GM19455 (cell line): ENCODE measurements at regions not wholly inside any gene's neighbourhood (a gene's known extent, or its start where the extent isn't known, plus 50 kb on each side); places are given as distances from the start of the nearest gene placed in this dataset.

Experiments used
- ATAC-seq: cut with Tn5 transposase; IDR thresholded peaks from one replicate; pipeline ENCODE4 v1.9.1; 2021; ENCODE audit not compliant: unreplicated experiment

- no peak for ATAC-seq
Measured at GRCh38 chr7:153381275-153382040, 621.9 kb downstream of the ACTR3B start.

DNA sequence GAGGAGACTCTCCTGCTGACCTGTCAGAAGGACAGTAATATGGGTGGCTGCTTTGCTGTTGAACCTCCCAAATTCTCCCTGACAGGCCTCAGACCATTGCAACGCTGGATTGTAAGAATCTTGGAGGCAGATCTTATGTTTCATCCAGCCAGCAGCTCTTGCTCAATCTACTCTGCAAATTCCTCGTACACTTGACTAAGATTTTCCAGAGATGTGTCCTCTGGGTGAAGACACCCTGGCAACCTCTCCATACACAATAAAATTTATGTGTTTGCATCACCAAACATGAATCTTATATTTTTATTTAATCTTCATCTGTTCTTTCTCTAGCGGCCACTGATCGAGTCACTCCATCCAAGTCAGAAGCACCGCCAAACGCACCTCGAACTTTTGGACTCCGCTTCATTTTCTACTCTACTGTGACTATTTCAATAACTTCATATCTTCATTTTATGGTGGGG, 623.1 kb downstream of the ACTR3B start:
- ATAC-seq: no peak

GRCh38 chr7:153383781-153384180, 624.2 kb downstream of the ACTR3B start:
- ATAC-seq: no peak

- ATAC-seq: no peak
Measured at GRCh38 chr7:153385502-153385901, 626.0 kb downstream of the ACTR3B start.

DNA sequence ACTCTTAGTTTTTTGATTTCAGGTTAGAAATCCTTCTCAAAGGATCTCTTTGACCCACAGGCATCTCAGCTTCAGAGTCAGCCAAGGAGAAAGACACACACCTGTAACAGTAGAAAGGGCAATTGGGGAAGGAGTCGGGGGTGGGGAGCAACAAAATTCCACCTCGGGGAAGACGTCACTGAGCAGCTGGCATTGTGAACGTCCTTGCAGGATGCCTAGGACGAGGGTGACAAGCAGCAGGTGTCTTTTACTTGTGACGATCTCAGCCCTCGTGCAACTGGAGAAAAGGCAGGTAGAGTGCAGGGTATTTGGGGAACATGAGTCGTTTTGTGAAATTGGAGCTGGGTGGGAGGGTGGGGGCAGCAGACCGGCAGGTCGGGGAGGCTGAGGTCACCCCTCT, 627.0 kb downstream of the ACTR3B start:
- ATAC-seq: no peak

GRCh38 chr7:153388611-153389010, 629.1 kb downstream of the ACTR3B start:
- no peak for ATAC-seq

- ATAC-seq: no peak
Measured at GRCh38 chr7:153389261-153389660, 629.7 kb downstream of the ACTR3B start.

- no peak for ATAC-seq
Measured at GRCh38 chr7:153390955-153391354, 631.4 kb downstream of the ACTR3B start.

DNA sequence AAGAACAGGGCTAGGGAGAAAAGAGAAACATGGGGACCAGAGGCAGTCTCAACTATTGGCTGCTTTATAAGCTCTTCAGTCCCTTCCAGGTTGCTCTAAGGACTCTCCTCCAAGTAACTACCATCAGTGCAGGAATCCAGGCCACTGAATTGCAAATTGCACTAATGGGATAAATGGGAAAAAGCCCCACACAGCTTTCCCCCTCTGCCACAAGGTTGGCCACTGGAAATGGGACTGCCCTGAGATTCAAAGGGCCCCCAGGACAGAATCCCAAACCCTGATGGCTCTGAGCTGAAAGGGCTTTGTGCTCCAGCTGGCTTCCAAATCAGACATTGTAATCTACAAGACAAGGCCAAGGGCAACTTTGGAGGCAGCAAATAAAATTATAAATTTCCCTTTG, 633.2 kb downstream of the ACTR3B start:
- ATAC-seq: no peak

- no peak for ATAC-seq
Measured at GRCh38 chr7:153393666-153394065, 634.1 kb downstream of the ACTR3B start.

GRCh38 chr7:153396475-153396874, 636.9 kb downstream of the ACTR3B start:
- ATAC-seq: no peak

- ATAC-seq: no peak
Measured at GRCh38 chr7:153397459-153397858, 637.9 kb downstream of the ACTR3B start.

GRCh38 chr7:153397906-153398305, 638.4 kb downstream of the ACTR3B start:
- ATAC-seq: no peak

GRCh38 chr7:153398370-153398769, 638.8 kb downstream of the ACTR3B start:
- no peak for ATAC-seq

DNA sequence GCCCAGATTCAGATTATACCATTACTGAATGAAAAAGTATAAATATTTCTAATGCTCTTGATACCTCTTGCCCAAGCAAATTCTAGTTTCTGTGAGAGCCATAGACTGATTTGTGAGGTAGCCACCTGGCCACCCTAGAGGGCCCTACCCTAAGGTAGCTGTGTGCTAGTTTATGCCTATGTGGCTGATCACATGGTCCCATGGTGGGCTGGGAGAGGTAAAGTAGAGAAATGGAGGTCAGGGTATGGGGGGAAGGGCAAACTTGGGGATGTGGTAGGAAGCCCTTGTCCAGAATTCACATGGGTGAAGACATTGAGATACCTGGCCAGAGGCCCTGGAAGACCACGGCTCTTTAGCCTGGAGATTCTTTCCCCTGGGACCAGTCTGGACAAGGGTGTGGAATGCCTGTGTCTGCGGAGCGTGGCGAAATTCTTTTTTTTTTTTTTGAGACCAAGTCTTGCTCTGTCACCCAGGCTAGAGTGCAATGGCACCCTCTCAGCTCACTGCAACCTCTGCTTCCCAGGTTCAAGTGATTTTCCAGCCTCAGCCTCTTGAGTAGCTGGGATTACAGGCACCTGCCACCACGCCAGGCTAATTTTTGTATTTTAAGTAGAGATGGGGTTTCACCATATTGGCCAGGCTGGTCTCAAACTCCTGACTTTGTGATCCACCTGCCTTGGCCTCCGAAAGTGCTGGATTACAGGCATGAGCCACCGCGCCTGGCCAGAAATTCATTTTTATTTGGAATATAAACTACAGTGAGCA, 639.4 kb downstream of the ACTR3B start:
- ATAC-seq: no peak

- ATAC-seq: no peak
Measured at GRCh38 chr7:153399554-153399940, 640.0 kb downstream of the ACTR3B start.

DNA sequence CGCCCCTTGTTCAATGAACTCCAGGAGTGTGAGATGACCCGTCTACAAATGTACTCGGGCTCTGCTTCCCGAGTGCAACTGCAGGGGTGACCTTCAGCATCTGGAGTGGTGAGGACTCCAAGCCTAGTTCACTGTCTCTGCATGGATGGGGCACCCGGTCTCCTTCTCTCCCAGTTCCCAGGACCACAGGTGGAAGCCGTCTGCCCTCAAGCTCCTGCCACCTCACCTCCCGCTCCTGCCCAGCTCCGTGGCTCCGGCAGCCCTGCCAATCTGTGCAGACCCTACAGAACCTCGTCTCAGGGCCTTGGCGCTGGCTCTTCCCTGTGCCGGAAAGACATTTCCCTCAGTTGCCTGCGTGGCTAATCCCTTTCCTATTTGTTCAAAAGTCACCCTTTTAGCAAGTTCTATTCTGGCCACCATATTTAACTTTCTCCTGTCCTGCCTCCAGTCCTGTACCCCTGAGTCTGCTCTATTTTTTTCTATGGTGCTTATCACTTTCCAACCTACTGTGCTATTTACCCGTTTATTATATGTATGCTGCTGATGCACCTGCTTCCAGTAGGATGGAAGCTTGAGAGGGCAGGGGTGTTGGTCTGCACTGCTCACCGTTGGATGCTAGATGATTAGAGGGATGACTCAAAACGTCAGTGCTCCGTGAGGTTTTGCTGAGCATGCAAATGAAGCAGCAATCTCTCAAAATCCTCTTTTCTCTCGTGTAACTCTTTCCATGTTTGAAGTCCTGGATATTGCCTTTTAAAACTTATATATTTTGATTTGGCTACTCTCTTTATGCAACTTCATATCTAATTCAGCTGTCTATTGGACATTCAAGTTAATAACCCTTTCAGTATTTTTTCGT, 641.4 kb downstream of the ACTR3B start:
- ATAC-seq: no peak

- no peak for ATAC-seq
Measured at GRCh38 chr7:153401795-153402720, 642.5 kb downstream of the ACTR3B start.

GRCh38 chr7:153402721-153403541, 643.4 kb downstream of the ACTR3B start:
- ATAC-seq: no peak
